Amniotic stem cell (primary cell): ENCODE measurements at regions not wholly inside any gene's neighbourhood (a gene's known extent, or its start where the extent isn't known, plus 50 kb on each side); places are given as distances from the start of the nearest gene placed in this dataset.

Experiments
- DNase-seq: peaks from one replicate; lab custom pipeline; 2025; lab: John Stamatoyannopoulos, UW

- no peak for DNase-seq
Measured at GRCh38 chr2:5990086-5990485, 297.9 kb downstream of the SOX11 start.

GRCh38 chr2:5991305-5991968 is 299.3 kb downstream of the SOX11 start:
- DNase-seq = no peak

GRCh38 chr2:5995832-5996231 is 303.6 kb downstream of the SOX11 start:
- DNase-seq = no peak

GRCh38 chr2:6008186-6008585 is 316.0 kb downstream of the SOX11 start:
- DNase-seq = no peak

DNA sequence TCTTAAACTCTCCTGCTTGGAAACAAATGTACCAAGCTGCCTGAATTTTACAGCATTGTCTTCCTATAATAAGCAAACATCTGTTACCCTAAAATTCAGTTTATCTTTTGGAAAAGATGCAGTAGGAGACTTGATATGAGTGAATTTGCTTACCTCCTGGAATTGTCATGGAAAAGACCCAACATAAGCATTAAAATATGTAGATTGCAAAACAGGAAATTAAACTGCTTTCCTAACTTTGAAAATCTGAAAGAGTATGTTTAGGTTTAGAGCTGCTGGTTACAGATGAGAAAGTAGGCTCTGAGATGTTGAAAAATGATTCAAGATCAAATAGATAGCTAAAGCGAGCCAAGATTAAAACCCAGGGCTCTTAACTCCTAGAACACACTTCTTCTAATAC is 316.5 kb downstream of the SOX11 start:
- DNase-seq = no peak

DNA sequence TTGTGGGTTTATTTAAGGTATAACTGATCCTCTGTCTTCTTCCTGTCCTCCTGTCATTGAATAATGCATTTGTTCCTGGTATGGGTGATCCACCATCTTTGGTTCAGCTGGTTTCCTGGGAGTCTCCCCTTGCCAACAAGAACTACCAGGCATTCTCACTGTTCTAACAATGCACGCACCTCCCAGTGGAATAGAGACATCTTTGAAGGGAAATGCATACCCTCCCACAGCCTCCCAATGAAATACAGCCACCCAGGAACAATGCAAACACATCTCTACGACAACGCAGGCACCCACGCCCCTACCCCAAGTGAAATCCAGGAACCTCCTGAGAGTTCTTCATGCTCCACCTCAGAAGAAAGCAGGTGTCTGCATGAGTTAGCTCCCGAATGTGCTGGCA is 318.0 kb downstream of the SOX11 start:
- no peak for DNase-seq

DNA sequence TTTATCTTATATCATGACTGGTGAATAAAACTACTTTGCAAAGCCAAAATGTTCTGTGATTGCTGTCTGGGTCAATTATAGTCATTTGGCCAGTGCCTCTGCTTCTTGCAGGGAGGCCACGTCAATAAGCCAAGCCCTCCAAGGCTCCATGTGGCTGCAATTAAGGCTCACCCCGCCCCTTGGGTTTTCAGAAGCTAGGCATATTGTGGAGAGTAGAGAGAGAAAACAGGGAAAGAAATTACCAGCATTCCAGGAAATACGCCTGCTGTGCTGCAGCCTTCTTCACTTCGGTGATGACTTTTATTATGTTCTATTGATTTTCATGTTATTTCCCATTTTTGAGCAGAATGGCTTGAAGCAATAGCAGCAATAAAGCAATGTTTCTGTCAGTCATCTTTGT is 319.7 kb downstream of the SOX11 start:
- no peak for DNase-seq

- no peak for DNase-seq
Measured at GRCh38 chr2:6017736-6018286, 325.6 kb downstream of the SOX11 start.

GRCh38 chr2:6024229-6024628 is 332.0 kb downstream of the SOX11 start:
- DNase-seq = no peak

- DNase-seq = no peak
Measured at GRCh38 chr2:6024784-6025183, 332.6 kb downstream of the SOX11 start.

DNA sequence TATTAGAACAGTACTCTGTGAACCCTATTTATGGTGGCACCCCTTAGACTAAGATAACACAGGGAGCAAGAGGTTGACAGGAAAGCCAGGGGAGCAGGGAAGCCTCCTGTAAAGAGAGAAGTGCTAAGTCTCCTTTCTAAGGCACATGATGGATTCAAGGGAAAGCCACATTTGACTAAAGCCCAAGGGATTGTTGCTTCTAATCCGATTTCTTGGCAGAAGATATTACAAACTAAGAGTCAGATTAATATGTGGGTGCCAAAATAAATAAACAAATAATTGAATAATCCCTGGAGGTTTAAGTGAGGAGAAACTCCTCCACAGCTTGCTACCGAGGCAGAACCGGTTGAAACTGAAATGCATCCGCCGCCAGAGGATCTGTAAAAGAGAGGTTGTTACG is 333.2 kb downstream of the SOX11 start:
- no peak for DNase-seq

- DNase-seq = no peak
Measured at GRCh38 chr2:6027066-6027465, 334.9 kb downstream of the SOX11 start.

GRCh38 chr2:6031200-6031867 is 339.1 kb downstream of the SOX11 start:
- DNase-seq = no peak

GRCh38 chr2:6036211-6036610 is 344.0 kb downstream of the SOX11 start:
- DNase-seq = no peak

- no peak for DNase-seq
Measured at GRCh38 chr2:6043238-6043637, 351.1 kb downstream of the SOX11 start.

DNA sequence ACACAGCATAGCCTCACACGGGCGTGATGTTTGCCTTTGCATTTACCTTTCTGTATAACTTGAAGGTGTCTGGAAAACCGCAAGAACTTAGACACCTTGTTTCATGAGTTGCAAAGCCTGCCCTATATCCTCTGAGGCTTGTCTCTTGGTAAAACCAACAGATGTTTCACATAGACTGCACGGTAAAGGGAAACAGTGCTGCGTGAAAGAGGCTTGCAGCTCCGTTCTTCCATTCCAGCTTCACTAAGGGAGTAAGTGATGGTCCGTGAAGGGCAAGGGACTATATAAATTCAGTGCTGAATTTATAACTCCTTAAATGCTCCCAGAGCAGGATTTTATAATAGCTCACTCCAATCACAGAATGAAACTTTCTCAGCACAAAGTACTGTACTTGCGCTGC is 360.5 kb downstream of the SOX11 start:
- no peak for DNase-seq

DNA sequence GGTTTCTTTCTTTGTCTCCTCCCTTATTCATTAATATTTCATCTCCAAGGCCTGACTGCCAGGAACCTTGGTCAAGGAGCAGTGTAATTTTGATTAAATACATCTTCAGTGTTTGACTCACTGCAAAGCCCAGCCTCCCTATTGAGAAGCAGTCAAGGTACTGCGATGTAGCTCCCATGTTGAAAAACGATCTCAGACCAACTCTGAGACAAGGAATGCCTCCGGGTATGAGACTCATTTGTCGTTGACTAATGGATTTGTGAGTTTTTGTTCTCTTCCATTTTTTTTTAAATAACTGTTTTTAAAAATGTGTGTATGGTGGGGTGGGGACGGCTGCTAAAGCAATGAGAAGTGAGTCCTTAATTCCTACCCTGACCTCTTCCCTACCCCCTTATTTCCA is 361.6 kb downstream of the SOX11 start:
- DNase-seq = no peak

- DNase-seq = no peak
Measured at GRCh38 chr2:6054161-6054671, 362.0 kb downstream of the SOX11 start.

GRCh38 chr2:6060992-6061663 is 368.9 kb downstream of the SOX11 start:
- no peak for DNase-seq

- DNase-seq = no peak
Measured at GRCh38 chr2:6064757-6065156, 372.6 kb downstream of the SOX11 start.

DNA sequence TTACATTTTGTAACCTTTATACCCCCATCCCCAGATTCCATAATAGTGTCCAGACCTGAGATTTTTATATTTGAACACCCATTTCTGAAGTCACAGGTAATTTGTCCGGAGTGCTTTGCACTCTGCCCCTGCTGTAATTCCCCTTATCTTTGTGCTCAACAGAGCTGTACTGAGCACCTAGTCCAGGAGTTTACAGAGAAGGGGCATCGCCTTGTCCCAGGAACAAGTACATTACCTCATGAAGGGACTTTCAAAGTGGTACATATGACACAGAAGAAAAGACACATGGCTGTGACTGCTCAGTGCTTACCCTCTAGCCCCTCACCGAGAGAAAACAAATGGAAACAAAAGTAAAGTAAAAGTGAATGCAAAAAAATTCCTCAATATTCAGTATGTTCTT is 373.5 kb downstream of the SOX11 start:
- no peak for DNase-seq

- DNase-seq = no peak
Measured at GRCh38 chr2:6067089-6067488, 374.9 kb downstream of the SOX11 start.

- DNase-seq = no peak
Measured at GRCh38 chr2:6067806-6068205, 375.6 kb downstream of the SOX11 start.
